B cell (primary cell): ENCODE measurements at regions not wholly inside any gene's neighbourhood (a gene's known extent, or its start where the extent isn't known, plus 50 kb on each side); places are given as distances from the start of the nearest gene placed in this dataset.

ENCODE experiments used
- ATAC-seq: fragments of 200-7000 bp; cut with Tn5 transposase; one replicate; pipeline ENCODE4 v1.10.0; 2021; ENCODE audit warnings: low read depth, mild to moderate bottlenecking, moderate number of reproducible peaks, moderate library complexity
- CTCF ChIA-PET: fragments of 350-600 bp; sonication (Branson Sonifier 250); formaldehyde crosslinking; loops from one replicate; lab custom pipeline; 2021; ENCODE audit warnings: antibody characterized with exemption, inconsistent platforms; lab: Charles Lee
- POLR2A ChIA-PET: fragments of 350-600 bp; sonication (Branson Sonifier 250); formaldehyde crosslinking; loops from one replicate; lab custom pipeline; 2021; ENCODE audit warnings: antibody characterized with exemption; lab: Charles Lee
- DNase-seq: peaks from one replicate; pipeline ENCODE4 v3.0.0; 2013
- H2AFZ ChIP-seq: 2 replicates; pipeline ENCODE4 v1.6.1; 2012; ENCODE audit warnings: mild to moderate bottlenecking, low read depth, low read length; ENCODE audit not compliant: insufficient read depth, poor library complexity, severe bottlenecking
- H3K27ac ChIP-seq, 2 donors: 1 replicate in 1 of 2; 2 replicates in 1 of 2; pipeline ENCODE4 v1.5.1; 2012 to 2013; ENCODE audit warnings: low read length in 2 of 2, mild to moderate bottlenecking in 2 of 2, moderate library complexity in 1 of 2
- H3K27me3 ChIP-seq, 4 experiments: fragments of 200-600 bp in 1 of 4; sonication (generic) in 1 of 4; replicated peaks in 1 of 4; 1 replicate in 2 of 4; 2 replicates in 2 of 4; pipeline versions ENCODE4 v1.6.1 to v1.7.0; 2013 to 2016; ENCODE audit warnings: low read length in 3 of 4, mild to moderate bottlenecking in 2 of 4, mixed read lengths in 1 of 4, moderate library complexity in 1 of 4; ENCODE audit not compliant: insufficient read depth in 4 of 4, control insufficient read depth in 3 of 4; ENCODE audit errors: control extremely low read depth in 1 of 4
- H3K36me3 ChIP-seq, 2 experiments: replicated peaks in 1 of 2; 1 replicate in 1 of 2; 2 replicates in 1 of 2; pipeline versions ENCODE4 v1.6.1 to v1.7.1; 2013; ENCODE audit warnings: low read length in 1 of 2; ENCODE audit not compliant: insufficient read depth in 2 of 2, control insufficient read depth in 1 of 2; ENCODE audit errors: control extremely low read depth in 1 of 2, extremely low read depth in 1 of 2
- H3K4me1 ChIP-seq, 2 donors: fragments of 200-600 bp in 1 of 2; sonication (generic) in 1 of 2; 1 replicate in 1 of 2; 2 replicates in 1 of 2; pipeline versions ENCODE4 v1.5.1 to v1.6.1; 2013 to 2017; ENCODE audit warnings: low read length in 2 of 2; ENCODE audit not compliant: control insufficient read depth in 2 of 2, insufficient read depth in 2 of 2
- H3K4me2 ChIP-seq: replicated peaks from 2 replicates; pipeline ENCODE3; 2012; ENCODE audit warnings: mild to moderate bottlenecking, low read depth, low read length; ENCODE audit not compliant: poor library complexity, severe bottlenecking
- H3K4me3 ChIP-seq, 5 experiments: fragments of 200-600 bp in 1 of 5; sonication (generic) in 1 of 5; 1 replicate in 3 of 5; 2 replicates in 2 of 5; pipeline versions ENCODE4 v1.5.1 to v1.7.0; 2011 to 2016; ENCODE audit warnings: low read length in 4 of 5, mild to moderate bottlenecking in 4 of 5, low read depth in 2 of 5, control low read depth in 1 of 5, moderate library complexity in 1 of 5; ENCODE audit not compliant: insufficient read depth in 1 of 5; ENCODE audit errors: control extremely low read depth in 1 of 5, extremely low read depth in 1 of 5
- H3K79me2 ChIP-seq: fragments of 200-600 bp; sonication (generic); one replicate; pipeline ENCODE4 v1.6.0; 2016; ENCODE audit warnings: low read length; ENCODE audit not compliant: control insufficient read depth, insufficient read depth
- H3K9ac ChIP-seq: fragments of 200-600 bp; sonication (generic); 2 replicates; pipeline ENCODE4 v1.6.1; 2017; ENCODE audit warnings: mild to moderate bottlenecking, low read length, moderate library complexity
- H3K9me3 ChIP-seq, 3 donors: one replicate each; pipeline versions ENCODE4 v1.6.1 to v1.7.1; 2013; ENCODE audit warnings: low read length in 2 of 3; ENCODE audit not compliant: control insufficient read depth in 2 of 3, insufficient read depth in 1 of 3; ENCODE audit errors: control extremely low read depth in 1 of 3
- H4K20me1 ChIP-seq: 2 replicates; pipeline ENCODE4 v1.6.0; 2012; ENCODE audit warnings: mild to moderate bottlenecking, low read length; ENCODE audit not compliant: insufficient read depth, control insufficient read depth, poor library complexity, severe bottlenecking
- H3K27ac Mint-ChIP-seq: one replicate; pipeline ENCODE4 v1.8.0; 2021; ENCODE audit warnings: mixed read lengths
- H3K27me3 Mint-ChIP-seq: one replicate; pipeline ENCODE4 v1.8.0; 2021; ENCODE audit warnings: mixed read lengths
- H3K4me1 Mint-ChIP-seq: one replicate; pipeline ENCODE4 v1.8.0; 2021; ENCODE audit warnings: mixed read lengths
- H3K4me3 Mint-ChIP-seq: one replicate; pipeline ENCODE4 v1.8.0; 2021; ENCODE audit warnings: mixed read lengths
- H3K9me3 Mint-ChIP-seq: one replicate; pipeline ENCODE4 v1.8.0; 2022; ENCODE audit warnings: mixed read lengths; ENCODE audit not compliant: insufficient read depth
- CTCF ChIP-seq: fragments of 200-600 bp; IDR thresholded peaks from one replicate; pipeline ENCODE4 v1.8.0; 2022; ENCODE audit warnings: antibody characterized with exemption, mild to moderate bottlenecking
- EZH2 ChIP-seq: IDR thresholded peaks from 2 replicates; pipeline ENCODE4 v1.6.1; 2012; ENCODE audit warnings: borderline replicate concordance, low read depth, mild to moderate bottlenecking, moderate library complexity, low read length; ENCODE audit not compliant: insufficient read depth, poor library complexity, severe bottlenecking
- WGBS: methylation state at CpG from one replicate; pipeline ENCODE4 v1.1.5; 2013; ENCODE audit warnings: missing lambda C conversion rate; ENCODE audit not compliant: insufficient coverage; 5-methylcytosine and 5-hydroxymethylcytosine counted together
- intact Hi-C: fragments of 100-400 bp; cut with micrococcal nuclease; formaldehyde crosslinking; loops from one replicate; pipeline ENCODE4 v1.10.0; 2022

DNA sequence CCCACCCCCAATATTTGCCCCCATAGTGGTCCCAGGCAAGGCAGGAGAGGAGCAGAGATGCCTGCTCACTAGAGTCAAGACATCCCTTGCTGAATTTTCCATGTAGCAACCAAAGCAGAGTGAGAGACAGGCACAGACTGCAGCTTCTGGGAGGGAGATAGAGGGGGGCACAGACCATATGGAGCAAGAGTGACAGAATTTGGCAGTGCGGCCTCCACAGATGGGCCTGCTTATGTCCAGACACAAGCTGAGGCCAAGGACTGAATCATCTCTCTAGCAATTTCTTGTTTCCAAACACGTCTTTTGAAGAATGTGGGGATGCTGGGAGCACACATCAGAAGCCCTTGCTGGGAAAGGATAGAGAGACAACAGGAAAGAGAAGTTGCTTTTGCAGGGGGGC lies 53.0 kb upstream of the ALDH1B1 start:
- Histone ChIP-seq H3K4me3 (no peak overlapping the region), H3K27me3 (no peaks in the 10 kb centered on the region), H3K36me3 (no peaks in the 10 kb centered on the region), H3K27ac (no peak overlapping the region), H3K9ac (no peak overlapping the region), H3K4me1 (no peaks in the 10 kb centered on the region), H2AFZ (no peak overlapping the region), H3K79me2 (no peaks in the 10 kb centered on the region), H3K9me3 (peaks cover 0 to 6% (median 0%) of the 10 kb centered on the region in 3 donors), H3K4me2 (no peak overlapping the region), H4K20me1 (no peaks in the 10 kb centered on the region)
- ChIA-PET POLR2A (no interaction called here), CTCF (interaction anchor here (1.4 kb wide), 1 partner anchor 10 kb away, joined by 3 read pairs; no protein-coding TSS in a partner anchor)
- H3K9me3 Mint-ChIP-seq: no peaks in the 10 kb centered on the region
- no peak overlapping the region for H3K4me3 Mint-ChIP-seq
- no peaks in the 10 kb centered on the region for H3K4me1 Mint-ChIP-seq
- H3K27me3 Mint-ChIP-seq: peaks cover 22% of the 10 kb centered on the region
- 100% methylated on average over 1 of the region's 2 CpGs for WGBS
- TF ChIP-seq CTCF (no peak), EZH2 (no peak)
- no peak for ATAC-seq
- DNase-seq: no peak
- H3K27ac Mint-ChIP-seq: no peak overlapping the region
- intact Hi-C loops: no loop called here

- no peaks in the 10 kb centered on the region for H3K9me3 Mint-ChIP-seq
- CTCF ChIA-PET: interaction anchor here (1.4 kb wide), 1 partner anchor 10 kb away, joined by 3 read pairs; no protein-coding TSS in a partner anchor
- ATAC-seq (no peak), DNase-seq (no peak)
- no peaks in the 10 kb centered on the region for H3K4me1 ChIP-seq
- H3K9ac ChIP-seq: no peak overlapping the region
- intact Hi-C loops: no loop called here
- H2AFZ ChIP-seq: no peak overlapping the region
- H3K36me3 ChIP-seq: no peaks in the 10 kb centered on the region
- H3K27me3 Mint-ChIP-seq: peaks cover 22% of the 10 kb centered on the region
- no peaks in the 10 kb centered on the region for H4K20me1 ChIP-seq
- WGBS: 0% methylated on average over 2 of the region's 3 CpGs
- no peak overlapping the region for H3K4me3 Mint-ChIP-seq
- no peak overlapping the region for H3K4me2 ChIP-seq
- H3K27ac Mint-ChIP-seq: no peak overlapping the region
- peaks cover 0 to 6% (median 0%) of the 10 kb centered on the region in 3 donors for H3K9me3 ChIP-seq
- TF ChIP-seq EZH2 (no peak), CTCF (no peak)
- H3K27ac ChIP-seq: no peak overlapping the region
- no peaks in the 10 kb centered on the region for H3K27me3 ChIP-seq
- POLR2A ChIA-PET: no interaction called here
- no peaks in the 10 kb centered on the region for H3K79me2 ChIP-seq
- H3K4me3 ChIP-seq: no peak overlapping the region
- H3K4me1 Mint-ChIP-seq: no peaks in the 10 kb centered on the region
Measured at GRCh38 chr9:38339087-38339486, 53.4 kb upstream of the ALDH1B1 start.
